SK-N-SH treated with all-trans-retinoic acid at 6 μM for 48 hours (cell line): ENCODE measurements at regions not wholly inside any gene's neighbourhood (a gene's known extent, or its start where the extent isn't known, plus 50 kb on each side); places are given as distances from the start of the nearest gene placed in this dataset.

ENCODE experiments used
- ATAC-seq: fragments of 200-7000 bp; cut with Tn5 transposase; 3 replicates; pipeline ENCODE4 v1.9.1; 2020; ENCODE audit warnings: mild to moderate bottlenecking, moderate library complexity
- ARNTL ChIP-seq: fragments of 450-650 bp; formaldehyde crosslinking; IDR thresholded peaks from 2 replicates; pipeline ENCODE4 v1.5.0; 2020; ENCODE audit warnings: low read depth, mild to moderate bottlenecking, moderate library complexity, borderline replicate concordance
- BACH2 ChIP-seq: fragments of 250-450 bp; sonication (Bioruptor Pico); IDR thresholded peaks from 2 replicates; pipeline ENCODE4 v1.9.0; 2021; ENCODE audit warnings: mild to moderate bottlenecking, borderline replicate concordance
- CSDC2 ChIP-seq: fragments of 250-450 bp; sonication (Bioruptor Pico); IDR thresholded peaks from 2 replicates; pipeline ENCODE4 v1.5.0; 2020; ENCODE audit warnings: mild to moderate bottlenecking, moderate library complexity
- ESRRG ChIP-seq: fragments of 250-450 bp; sonication (Bioruptor Pico); IDR thresholded peaks from 2 replicates; pipeline ENCODE4 v1.6.1; 2021; ENCODE audit warnings: mild to moderate bottlenecking
- GLIS3 ChIP-seq: fragments of 250-450 bp; sonication (Bioruptor Pico); IDR thresholded peaks from 2 replicates; pipeline ENCODE4 v1.5.0; 2020; ENCODE audit warnings: mild to moderate bottlenecking, moderate library complexity
- ISL1 ChIP-seq: fragments of 250-450 bp; sonication (Bioruptor Pico); IDR thresholded peaks from 2 replicates; pipeline ENCODE4 v2.1.2; 2022; ENCODE audit warnings: mild to moderate bottlenecking, moderate library complexity
- OSR1 ChIP-seq: fragments of 250-450 bp; sonication (Bioruptor Pico); IDR thresholded peaks from 2 replicates; pipeline ENCODE4 v1.8.0; 2022; ENCODE audit warnings: moderate library complexity, mild to moderate bottlenecking, inconsistent platforms
- POU6F1 ChIP-seq: fragments of 250-450 bp; sonication (Bioruptor Pico); IDR thresholded peaks from 2 replicates; pipeline ENCODE4 v1.8.0; 2021; ENCODE audit warnings: low read depth, mild to moderate bottlenecking, moderate library complexity, borderline replicate concordance
- PPARA ChIP-seq: fragments of 250-450 bp; sonication (Bioruptor Pico); IDR thresholded peaks from 2 replicates; pipeline ENCODE4 v1.5.0; 2020; ENCODE audit warnings: mild to moderate bottlenecking, borderline replicate concordance
- RARB ChIP-seq: fragments of 250-450 bp; sonication (Bioruptor Pico); IDR thresholded peaks from 2 replicates; pipeline ENCODE4 v1.8.0; 2021; ENCODE audit warnings: mild to moderate bottlenecking, moderate library complexity
- SNAI2 ChIP-seq: fragments of 250-450 bp; sonication (Bioruptor Pico); IDR thresholded peaks from 2 replicates; pipeline ENCODE4 v1.5.0; 2020; ENCODE audit warnings: mild to moderate bottlenecking, moderate library complexity
- TCF4 ChIP-seq: fragments of 250-450 bp; sonication (Bioruptor Pico); IDR thresholded peaks from 2 replicates; pipeline ENCODE4 v1.8.0; 2021; ENCODE audit warnings: mild to moderate bottlenecking, moderate library complexity, borderline replicate concordance
- TOX ChIP-seq: fragments of 250-450 bp; sonication (Bioruptor Pico); IDR thresholded peaks from 2 replicates; pipeline ENCODE4 v1.8.0; 2021; ENCODE audit warnings: mild to moderate bottlenecking, moderate library complexity, borderline replicate concordance
- ZFP3 ChIP-seq: fragments of 250-450 bp; sonication (Bioruptor Pico); IDR thresholded peaks from 2 replicates; pipeline ENCODE4 v1.5.0; 2020; ENCODE audit warnings: mild to moderate bottlenecking, moderate library complexity
- ZFP30 ChIP-seq: fragments of 450-650 bp; formaldehyde crosslinking; IDR thresholded peaks from 2 replicates; pipeline ENCODE4 v1.5.0; 2022; ENCODE audit warnings: mild to moderate bottlenecking, moderate library complexity
- ZNF565 ChIP-seq: fragments of 450-650 bp; formaldehyde crosslinking; conservative IDR thresholded peaks from 2 replicates; pipeline ENCODE4 v1.5.0; 2020; ENCODE audit warnings: low read depth, mild to moderate bottlenecking, moderate library complexity
- ZNF70 ChIP-seq: fragments of 450-650 bp; formaldehyde crosslinking; IDR thresholded peaks from 2 replicates; pipeline ENCODE4 v1.5.0; 2020; ENCODE audit warnings: mild to moderate bottlenecking, moderate library complexity
- ZNF8 ChIP-seq: fragments of 450-650 bp; formaldehyde crosslinking; IDR thresholded peaks from 2 replicates; pipeline ENCODE4 v1.5.0; 2020; ENCODE audit warnings: mild to moderate bottlenecking, moderate library complexity
- TF ChIP-seq, protein P1 (sequence below): fragments of 250-450 bp; sonication (Bioruptor Pico); IDR thresholded peaks from 2 replicates; pipeline ENCODE4 v1.5.0; 2020; ENCODE audit warnings: mild to moderate bottlenecking, moderate library complexity
- TF ChIP-seq, protein P2 (sequence below): fragments of 250-450 bp; sonication (Bioruptor Pico); IDR thresholded peaks from 2 replicates; pipeline ENCODE4 v1.5.1; 2020; ENCODE audit warnings: low read depth, mild to moderate bottlenecking, moderate library complexity
- TF ChIP-seq, protein P3 (sequence below): fragments of 250-450 bp; sonication (Bioruptor Pico); IDR thresholded peaks from 2 replicates; pipeline ENCODE4 v1.8.0; 2020; ENCODE audit warnings: mild to moderate bottlenecking, moderate library complexity, borderline replicate concordance

DNA sequence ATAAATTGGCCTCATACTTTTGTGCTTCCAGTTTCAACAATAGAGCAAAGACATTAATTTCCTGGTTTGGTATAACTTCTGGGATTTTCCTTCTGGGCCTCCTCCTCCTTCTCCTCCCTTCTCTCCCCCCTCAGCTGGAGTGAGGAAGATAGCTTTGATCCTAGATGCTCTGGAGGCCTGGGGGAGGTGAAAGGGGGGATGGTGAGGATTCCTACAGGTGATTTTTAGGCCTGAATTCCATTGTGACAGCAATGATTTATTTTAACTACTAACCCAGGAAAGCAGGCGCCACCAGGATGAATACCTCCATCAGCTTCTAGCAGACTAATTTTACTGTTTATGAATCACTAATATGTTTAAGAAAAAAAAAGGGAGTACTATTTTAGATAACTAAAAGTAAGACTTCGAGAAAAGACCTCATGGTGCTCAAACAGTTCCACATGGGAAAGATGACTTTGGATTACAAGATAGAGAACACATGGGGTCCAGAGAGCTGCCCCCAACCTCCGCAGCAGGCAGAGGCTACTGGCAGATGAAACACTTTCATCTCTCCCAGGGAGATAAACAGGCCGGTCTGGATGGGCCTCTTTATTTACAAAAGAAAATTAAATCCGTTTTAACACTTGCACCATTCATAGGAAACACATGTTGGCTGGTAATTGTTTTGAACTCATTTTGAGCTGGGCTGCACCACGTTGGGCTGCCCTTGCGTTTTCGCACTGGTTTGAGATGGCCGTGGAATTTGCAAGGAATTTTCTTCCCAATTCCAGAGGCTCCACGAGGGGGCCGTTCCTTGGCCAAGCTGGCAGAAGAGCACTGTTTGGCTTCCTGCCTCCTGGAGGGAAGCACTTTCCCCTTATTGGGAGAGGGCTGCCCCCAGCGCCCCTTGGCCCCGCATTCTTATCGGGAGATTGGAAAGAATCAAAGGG is 125.1 kb upstream of the STX18 start:
- TF ChIP-seq GLIS3 (CRISPR knock-in tag) (no peak), BACH2 (no peak), ZNF8 (CRISPR knock-in tag) (no peak), TOX (CRISPR knock-in tag) (no peak), TCF4 (no peak), ZFP3 (no peak), OSR1 (CRISPR knock-in tag) (no peak), POU6F1 (no peak), RARB (CRISPR knock-in tag) (no peak), ESRRG (CRISPR knock-in tag) (no peak), ZFP30 (CRISPR knock-in tag) (no peak), ZNF565 (no peak), CSDC2 (no peak), ARNTL (CRISPR knock-in tag) (no peak), SNAI2 (no peak), PPARA (CRISPR knock-in tag) (no peak), ISL1 (CRISPR knock-in tag) (no peak)
- TF ChIP-seq, protein P1, sequence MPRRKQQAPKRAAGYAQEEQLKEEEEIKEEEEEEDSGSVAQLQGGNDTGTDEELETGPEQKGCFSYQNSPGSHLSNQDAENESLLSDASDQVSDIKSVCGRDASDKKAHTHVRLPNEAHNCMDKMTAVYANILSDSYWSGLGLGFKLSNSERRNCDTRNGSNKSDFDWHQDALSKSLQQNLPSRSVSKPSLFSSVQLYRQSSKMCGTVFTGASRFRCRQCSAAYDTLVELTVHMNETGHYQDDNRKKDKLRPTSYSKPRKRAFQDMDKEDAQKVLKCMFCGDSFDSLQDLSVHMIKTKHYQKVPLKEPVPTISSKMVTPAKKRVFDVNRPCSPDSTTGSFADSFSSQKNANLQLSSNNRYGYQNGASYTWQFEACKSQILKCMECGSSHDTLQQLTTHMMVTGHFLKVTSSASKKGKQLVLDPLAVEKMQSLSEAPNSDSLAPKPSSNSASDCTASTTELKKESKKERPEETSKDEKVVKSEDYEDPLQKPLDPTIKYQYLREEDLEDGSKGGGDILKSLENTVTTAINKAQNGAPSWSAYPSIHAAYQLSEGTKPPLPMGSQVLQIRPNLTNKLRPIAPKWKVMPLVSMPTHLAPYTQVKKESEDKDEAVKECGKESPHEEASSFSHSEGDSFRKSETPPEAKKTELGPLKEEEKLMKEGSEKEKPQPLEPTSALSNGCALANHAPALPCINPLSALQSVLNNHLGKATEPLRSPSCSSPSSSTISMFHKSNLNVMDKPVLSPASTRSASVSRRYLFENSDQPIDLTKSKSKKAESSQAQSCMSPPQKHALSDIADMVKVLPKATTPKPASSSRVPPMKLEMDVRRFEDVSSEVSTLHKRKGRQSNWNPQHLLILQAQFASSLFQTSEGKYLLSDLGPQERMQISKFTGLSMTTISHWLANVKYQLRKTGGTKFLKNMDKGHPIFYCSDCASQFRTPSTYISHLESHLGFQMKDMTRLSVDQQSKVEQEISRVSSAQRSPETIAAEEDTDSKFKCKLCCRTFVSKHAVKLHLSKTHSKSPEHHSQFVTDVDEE, result no peak
- TF ChIP-seq, protein P2, sequence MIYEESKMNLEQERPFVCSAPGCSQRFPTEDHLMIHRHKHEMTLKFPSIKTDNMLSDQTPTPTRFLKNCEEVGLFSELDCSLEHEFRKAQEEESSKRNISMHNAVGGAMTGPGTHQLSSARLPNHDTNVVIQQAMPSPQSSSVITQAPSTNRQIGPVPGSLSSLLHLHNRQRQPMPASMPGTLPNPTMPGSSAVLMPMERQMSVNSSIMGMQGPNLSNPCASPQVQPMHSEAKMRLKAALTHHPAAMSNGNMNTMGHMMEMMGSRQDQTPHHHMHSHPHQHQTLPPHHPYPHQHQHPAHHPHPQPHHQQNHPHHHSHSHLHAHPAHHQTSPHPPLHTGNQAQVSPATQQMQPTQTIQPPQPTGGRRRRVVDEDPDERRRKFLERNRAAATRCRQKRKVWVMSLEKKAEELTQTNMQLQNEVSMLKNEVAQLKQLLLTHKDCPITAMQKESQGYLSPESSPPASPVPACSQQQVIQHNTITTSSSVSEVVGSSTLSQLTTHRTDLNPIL, result no peak
- TF ChIP-seq, protein P3, sequence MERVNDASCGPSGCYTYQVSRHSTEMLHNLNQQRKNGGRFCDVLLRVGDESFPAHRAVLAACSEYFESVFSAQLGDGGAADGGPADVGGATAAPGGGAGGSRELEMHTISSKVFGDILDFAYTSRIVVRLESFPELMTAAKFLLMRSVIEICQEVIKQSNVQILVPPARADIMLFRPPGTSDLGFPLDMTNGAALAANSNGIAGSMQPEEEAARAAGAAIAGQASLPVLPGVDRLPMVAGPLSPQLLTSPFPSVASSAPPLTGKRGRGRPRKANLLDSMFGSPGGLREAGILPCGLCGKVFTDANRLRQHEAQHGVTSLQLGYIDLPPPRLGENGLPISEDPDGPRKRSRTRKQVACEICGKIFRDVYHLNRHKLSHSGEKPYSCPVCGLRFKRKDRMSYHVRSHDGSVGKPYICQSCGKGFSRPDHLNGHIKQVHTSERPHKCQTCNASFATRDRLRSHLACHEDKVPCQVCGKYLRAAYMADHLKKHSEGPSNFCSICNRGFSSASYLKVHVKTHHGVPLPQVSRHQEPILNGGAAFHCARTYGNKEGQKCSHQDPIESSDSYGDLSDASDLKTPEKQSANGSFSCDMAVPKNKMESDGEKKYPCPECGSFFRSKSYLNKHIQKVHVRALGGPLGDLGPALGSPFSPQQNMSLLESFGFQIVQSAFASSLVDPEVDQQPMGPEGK (CRISPR knock-in tag), result no peak
- peak; percentile 39 for ATAC-seq

GRCh38 chr4:4666187-4666586 is 124.3 kb upstream of the STX18 start:
- TF ChIP-seq RARB (CRISPR knock-in tag) (no peak), ARNTL (CRISPR knock-in tag) (no peak), SNAI2 (no peak), ESRRG (CRISPR knock-in tag) (no peak), GLIS3 (CRISPR knock-in tag) (no peak)
- peak; percentile 38 for ATAC-seq

GRCh38 chr4:4664234-4664633 is 122.4 kb upstream of the STX18 start:
- ATAC-seq, result no peak
- TF ChIP-seq ZNF70 (CRISPR knock-in tag) (no peak), POU6F1 (no peak), TOX (CRISPR knock-in tag) (no peak), BACH2 (no peak), ZNF565 (no peak), ISL1 (CRISPR knock-in tag) (no peak), SNAI2 (no peak), ZFP30 (CRISPR knock-in tag) (no peak), ESRRG (CRISPR knock-in tag) (no peak), PPARA (CRISPR knock-in tag) (no peak), OSR1 (CRISPR knock-in tag) (no peak), CSDC2 (no peak), ZNF8 (CRISPR knock-in tag) (no peak), ARNTL (CRISPR knock-in tag) (no peak), RARB (CRISPR knock-in tag) (no peak), GLIS3 (CRISPR knock-in tag) (no peak)
- TF ChIP-seq, protein P2, result no peak
- TF ChIP-seq, protein P3 (CRISPR knock-in tag), result no peak
- TF ChIP-seq, all 23 proteins: peak for 0
